Hematopoietic multipotent progenitor cell treated with erythropoietin and hydrocortisone succinate and interleukin-3 and kit ligand, for 15 days (in vitro differentiated cells): ENCODE measurements at regions not wholly inside any gene's neighbourhood (a gene's known extent, or its start where the extent isn't known, plus 50 kb on each side); places are given as distances from the start of the nearest gene placed in this dataset.

ENCODE experiments used
- DNase-seq: peaks from one replicate; pipeline ENCODE4 v3.0.0-alpha.2; 2015; ENCODE audit warnings: low spot score

DNA sequence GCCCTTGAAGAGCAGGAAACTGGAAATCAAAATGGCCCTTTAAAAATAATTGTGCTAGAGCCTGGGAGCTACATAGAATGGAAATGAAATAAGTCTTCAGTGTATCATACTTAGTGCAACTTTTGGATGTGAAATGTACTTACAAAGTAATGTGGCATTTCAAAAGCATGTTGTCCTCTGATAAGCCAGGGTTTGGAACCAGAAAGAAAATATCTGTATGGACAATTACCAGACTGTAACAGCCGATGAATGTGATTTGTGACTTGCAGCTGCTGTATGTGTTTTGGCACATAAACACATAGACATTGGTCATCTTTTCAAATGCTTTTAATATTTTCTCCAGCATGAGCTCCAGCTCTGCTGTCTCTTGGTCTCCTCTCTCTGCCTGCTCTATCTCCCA lies 546.4 kb downstream of the OMA1 start:
- no peak for DNase-seq

DNA sequence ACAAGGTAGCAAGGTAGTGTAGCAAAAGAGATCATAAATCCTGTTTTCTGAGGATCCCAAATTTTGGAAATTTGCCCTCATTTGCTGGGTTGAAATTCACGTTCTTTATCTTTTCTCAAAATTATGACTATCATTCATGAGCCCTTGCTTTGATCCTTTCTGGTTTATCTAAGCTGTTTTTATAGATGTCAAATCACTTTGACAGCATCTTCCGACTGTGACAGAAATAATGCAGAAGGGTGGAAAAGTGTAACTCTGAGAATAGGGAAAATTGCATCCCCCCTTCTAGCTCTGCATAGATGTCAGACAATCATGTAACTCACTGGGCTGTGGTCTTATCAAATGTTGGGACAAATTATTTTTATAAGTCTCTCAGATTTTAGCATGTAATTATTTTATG lies 550.1 kb downstream of the OMA1 start:
- DNase-seq, result no peak

DNA sequence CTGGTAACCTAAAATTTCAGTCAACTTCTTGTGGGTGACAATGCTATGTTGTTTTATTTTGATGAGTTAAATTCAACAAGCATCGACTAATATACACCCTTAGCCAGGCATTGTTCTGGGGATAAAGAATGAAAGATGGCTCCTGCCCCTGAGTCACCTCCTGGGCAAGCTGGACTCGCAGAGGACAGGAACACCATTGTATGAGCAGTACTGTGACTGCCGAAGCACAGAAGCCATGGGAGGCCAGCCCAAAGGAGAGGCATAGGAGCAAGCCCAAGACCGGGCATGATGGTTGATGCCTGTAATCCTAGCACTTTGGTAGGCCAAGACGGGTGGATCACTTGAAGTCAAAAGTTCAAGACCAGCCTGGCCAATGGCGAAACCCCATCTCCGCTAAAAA lies 555.2 kb downstream of the OMA1 start:
- no peak for DNase-seq

DNA sequence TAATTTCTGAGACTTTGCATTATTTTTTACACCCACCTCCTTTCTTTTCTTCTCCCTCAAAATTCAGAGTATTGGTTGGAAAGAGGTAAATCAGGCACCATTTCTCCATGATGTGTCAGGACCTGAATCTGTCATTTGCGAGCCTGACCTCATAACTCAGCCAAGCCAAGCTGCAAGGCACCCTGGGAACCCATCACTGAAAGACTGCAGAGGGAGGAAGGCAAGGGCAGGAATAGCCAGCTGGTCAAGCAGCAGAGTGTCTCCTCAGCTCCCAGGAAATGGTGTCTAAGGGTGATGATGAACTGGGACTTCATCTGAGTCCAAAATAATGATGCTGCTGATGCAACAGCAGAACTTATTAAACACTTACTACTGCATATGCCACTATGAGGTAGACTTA lies 556.6 kb downstream of the OMA1 start:
- no peak for DNase-seq

- DNase-seq, result no peak
Observed at GRCh38 chr1:57987523-57987922, 559.0 kb downstream of the OMA1 start.

GRCh38 chr1:57986432-57986831 lies 560.1 kb downstream of the OMA1 start:
- no peak for DNase-seq

DNA sequence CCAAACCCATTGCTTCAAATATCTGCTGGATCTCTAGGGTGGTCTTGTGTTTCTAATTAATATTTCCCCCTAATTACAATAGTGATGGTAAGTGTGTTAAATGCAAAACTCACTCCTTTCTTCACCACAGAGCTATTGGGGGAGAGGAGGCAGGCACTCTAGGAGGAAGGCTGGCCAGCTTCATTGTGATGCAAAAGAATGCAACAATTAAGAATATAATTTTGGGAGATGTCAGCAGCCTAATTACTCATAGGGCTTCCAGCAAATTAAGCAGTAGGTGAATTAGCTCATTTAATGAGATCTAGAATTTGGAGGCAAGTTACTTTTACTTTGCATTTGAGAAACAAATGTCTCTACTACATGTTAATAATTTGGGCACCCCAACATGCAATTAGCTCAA lies 560.4 kb upstream of the DAB1 start:
- DNase-seq, result no peak

DNA sequence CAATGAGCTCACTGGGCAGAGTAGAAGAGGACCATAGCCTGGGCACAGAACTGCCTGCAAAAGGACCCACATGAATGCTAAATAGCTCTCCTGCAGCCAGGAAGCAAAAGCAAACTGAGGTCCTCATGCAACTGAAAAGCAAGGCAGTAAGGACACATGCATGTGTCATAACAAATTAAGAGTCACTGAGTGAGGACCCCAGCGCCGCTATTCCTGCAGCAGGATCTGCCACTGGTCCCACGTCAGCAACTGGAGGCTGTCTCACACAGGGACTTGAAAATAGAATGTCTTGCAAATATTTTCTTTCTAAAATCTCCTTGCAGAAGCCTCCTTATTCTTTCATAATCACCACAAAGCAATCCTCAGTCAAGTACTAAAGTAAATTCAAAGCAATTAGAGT lies 559.6 kb upstream of the DAB1 start:
- DNase-seq, result no peak

- no peak for DNase-seq
Observed at GRCh38 chr1:57982852-57983251, 559.0 kb upstream of the DAB1 start.

GRCh38 chr1:57976216-57976615 lies 552.4 kb upstream of the DAB1 start:
- no peak for DNase-seq

DNA sequence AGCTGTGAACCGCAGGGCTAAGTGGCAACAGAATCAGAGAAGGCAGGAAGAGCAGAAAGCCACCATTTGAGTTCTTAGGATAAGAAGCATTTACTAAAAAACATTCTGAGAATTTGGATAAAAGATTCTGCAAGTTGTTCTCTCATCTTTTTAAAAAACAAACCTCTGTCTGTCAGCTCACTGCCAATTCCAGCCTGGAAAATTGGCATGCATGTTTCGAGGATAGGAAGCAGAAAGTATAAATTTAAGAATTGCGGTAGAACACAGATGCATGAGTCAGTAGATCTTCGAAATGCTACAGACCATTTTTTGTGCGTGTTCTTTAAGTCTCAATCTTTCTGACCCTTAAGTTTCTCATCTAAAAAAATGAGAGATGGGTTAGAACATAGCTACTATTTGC lies 544.5 kb upstream of the DAB1 start:
- no peak for DNase-seq

- no peak for DNase-seq
Observed at GRCh38 chr1:57966751-57967406, 543.0 kb upstream of the DAB1 start.

DNA sequence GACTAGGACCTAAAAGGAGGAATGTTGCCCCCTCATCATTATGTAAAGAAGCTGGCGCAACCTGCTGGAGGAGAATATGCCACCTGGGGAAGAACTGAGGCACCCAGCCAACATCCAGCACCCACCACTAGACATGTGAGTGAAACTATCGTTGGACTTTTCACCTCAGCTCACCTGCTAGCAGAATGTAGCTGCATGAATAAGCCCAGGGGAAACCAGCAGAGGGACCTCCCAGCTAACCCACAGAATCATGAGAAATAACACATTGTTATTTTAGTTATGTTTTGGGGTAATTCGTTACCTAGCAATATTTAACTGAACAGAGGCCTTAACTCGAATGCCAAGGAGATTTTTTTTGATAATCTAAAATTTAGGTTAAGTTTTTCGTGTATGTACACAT lies 542.5 kb upstream of the DAB1 start:
- no peak for DNase-seq

GRCh38 chr1:57963581-57963980 lies 539.7 kb upstream of the DAB1 start:
- no peak for DNase-seq

DNA sequence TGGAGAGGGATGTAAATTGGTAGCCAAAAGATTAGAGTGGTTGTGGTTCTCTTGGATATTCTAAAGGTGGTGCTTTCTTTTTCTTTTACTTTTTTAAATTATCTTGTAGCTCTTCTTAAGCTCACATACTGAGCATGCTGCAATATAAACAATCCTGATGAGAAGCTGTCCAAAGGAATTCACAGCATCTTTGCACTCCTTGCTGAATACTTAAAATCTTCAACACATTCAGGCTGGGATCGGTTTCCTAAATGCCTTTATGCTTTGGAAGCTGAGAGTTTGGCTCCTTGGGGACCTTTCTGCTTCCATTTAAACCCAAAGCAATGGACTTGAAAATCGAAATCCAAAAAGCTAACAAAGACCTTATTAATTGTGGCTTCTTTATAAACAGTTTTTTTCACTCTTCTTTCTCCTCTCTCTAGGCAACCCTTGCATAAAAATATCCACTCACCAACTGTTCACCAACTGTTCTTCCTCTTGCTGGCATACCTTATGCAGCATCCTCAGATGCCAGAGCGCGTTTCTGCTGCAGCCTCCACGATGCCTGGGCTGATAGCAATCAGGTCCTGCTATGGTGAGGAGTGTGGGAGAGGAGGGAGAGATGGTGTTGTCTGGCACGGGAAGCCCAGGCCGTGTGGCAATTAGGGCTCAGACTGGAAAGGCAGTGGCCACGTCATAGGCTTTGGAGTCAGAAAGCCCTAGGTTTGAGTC lies 535.8 kb upstream of the DAB1 start:
- no peak for DNase-seq

DNA sequence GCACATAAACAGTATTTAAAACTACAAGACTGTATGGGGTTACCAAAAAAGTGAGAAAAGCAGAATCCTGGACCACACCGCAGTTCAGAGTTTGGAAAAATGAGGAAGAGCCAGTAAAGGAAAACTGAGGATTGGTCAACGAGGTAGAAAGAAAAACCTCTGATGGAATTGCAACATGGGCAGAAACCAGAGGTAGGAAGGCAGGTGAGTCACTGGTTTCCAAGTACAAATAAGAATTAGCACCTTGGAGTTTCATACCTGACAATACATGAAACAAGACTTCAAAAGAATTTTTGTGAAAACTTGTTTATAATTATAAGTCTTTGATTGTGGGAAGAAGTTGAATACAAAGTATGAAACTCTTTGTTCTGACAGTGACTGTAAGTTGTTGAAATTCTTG lies 533.7 kb upstream of the DAB1 start:
- no peak for DNase-seq

- no peak for DNase-seq
Observed at GRCh38 chr1:57951390-57951789, 527.5 kb upstream of the DAB1 start.

DNA sequence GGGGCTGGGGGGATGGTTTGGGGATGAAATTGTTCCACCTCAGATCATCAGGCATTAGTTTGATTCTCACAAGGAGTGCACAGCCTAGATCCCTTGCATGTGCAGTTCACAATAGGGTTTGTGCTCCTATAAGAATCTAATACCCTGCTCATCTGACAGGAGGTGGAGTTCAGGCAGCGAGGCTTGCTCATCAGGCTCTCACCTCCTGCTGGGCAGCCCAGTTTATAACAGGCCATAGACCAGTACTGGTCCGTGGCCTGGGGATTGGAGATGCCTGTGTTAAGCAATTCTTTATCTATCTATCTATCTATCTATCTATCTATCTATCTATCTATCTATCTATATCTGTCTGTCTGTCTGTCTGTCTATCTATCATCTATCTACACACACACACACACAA lies 525.3 kb upstream of the DAB1 start:
- no peak for DNase-seq

- no peak for DNase-seq
Observed at GRCh38 chr1:57947471-57947870, 523.6 kb upstream of the DAB1 start.

DNA sequence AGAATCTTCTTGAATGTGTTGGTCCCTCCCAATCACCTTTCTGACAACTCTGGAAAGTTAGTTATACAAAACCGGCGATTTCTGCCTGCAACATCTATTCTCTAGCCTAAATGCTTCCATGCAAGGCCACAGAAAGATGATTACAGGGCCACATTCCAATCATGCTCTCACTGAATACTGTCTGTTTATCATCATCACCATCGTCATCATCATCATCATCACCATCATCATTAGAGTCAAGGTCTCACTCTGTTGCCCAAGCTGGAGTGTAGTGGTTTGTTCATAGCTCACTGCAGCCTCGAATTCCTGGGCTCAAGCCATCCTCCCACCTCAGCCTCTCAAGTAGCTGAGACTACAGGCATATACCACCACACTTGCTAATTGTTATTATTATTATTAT lies 521.2 kb upstream of the DAB1 start:
- DNase-seq, result no peak

DNA sequence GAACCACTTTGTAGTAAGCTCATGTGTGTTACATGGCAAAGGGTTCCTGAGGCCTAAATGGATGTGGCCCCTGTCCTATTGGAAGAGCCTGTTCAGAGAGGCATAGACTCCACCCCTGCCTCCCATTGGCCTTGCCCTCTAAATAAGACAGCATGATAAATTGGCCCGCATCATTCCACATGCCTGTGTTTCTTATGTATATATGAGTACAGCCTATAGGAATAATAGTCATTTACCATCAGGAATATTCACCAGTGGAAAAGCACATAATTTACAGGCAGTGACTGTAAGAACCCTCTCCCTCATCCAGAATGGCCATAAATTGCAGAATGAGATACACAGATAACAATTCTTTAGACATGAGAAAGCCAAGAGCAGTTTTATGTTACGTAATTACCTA lies 519.5 kb upstream of the DAB1 start:
- no peak for DNase-seq

DNA sequence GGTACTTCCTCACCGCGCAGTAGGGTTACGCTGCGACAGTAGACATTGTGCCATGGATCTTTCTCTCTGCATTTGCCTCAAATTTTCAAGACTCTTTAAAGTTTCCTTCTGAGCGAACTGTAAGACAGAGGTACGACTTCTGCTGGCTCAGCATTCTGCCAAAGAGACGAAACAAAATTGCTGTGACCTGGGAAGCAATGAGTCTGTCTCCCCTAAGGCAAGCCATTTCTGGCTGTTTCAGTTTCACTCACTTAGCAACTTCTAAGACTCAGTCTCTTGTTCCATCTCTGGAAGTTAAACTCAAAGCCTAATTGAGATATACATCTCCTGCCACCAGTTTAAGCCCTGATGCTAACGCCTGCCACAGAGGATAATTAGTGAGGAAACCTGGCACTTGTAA lies 510.9 kb upstream of the DAB1 start:
- no peak for DNase-seq

- DNase-seq, result no peak
Observed at GRCh38 chr1:57927003-57927402, 503.1 kb upstream of the DAB1 start.

DNA sequence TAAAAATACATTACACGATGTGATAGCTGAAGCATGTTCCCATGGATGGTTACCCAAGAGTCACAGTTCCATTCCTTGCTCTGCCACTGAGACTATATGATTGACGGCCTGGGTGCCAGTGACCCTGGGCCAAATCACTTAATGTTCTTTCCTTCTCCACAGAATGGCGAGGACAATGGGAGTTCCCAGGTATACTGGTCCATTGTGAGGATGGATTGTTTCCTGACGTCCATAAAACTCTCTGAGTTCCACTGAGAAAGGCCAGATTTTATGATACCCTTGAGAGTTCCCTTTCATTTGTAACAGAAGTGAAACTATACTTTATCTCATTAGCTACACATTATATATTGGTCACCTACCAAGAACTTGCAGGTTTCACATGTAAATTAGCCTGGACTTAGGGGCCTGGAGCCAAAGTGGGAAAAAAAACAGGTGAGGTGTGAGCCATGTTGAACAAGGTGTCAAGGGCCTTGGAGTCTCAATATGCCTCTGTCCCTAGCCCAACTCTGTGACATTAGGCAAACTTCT lies 502.2 kb upstream of the DAB1 start:
- no peak for DNase-seq
